H1 (cell line): ENCODE measurements at regions not wholly inside any gene's neighbourhood (a gene's known extent, or its start where the extent isn't known, plus 50 kb on each side); places are given as distances from the start of the nearest gene placed in this dataset.

Experiments used
- CHD2 ChIP-seq: IDR thresholded peaks from 2 replicates; pipeline ENCODE4 v1.6.1; 2012; ENCODE audit warnings: low read length, improper control_type of control experiment
- EP300 ChIP-seq, 2 experiments: IDR thresholded peaks; 1 replicate in 1 of 2; 2 replicates in 1 of 2; pipeline ENCODE4 v1.6.1; 2011 to 2012; ENCODE audit warnings: low read depth in 2 of 2, low read length in 2 of 2, mild to moderate bottlenecking in 2 of 2, borderline replicate concordance in 1 of 2, inconsistent platforms in 1 of 2, moderate library complexity in 1 of 2
- EZH2 ChIP-seq: fragments of 200-600 bp; sonication (generic); IDR thresholded peaks from 2 replicates; pipeline ENCODE4 v1.7.1; 2012; ENCODE audit warnings: low read depth, mild to moderate bottlenecking, moderate library complexity, low read length, inconsistent platforms; ENCODE audit not compliant: severe bottlenecking
- HDAC2 ChIP-seq, 2 experiments: fragments of 300-600 bp in 1 of 2; sonication (generic) in 1 of 2; IDR thresholded peaks; 2 replicates each; pipeline ENCODE4 v1.6.1; 2011 to 2012; ENCODE audit warnings: low read depth in 2 of 2, low read length in 2 of 2, mild to moderate bottlenecking in 2 of 2, moderate library complexity in 2 of 2, borderline replicate concordance in 1 of 2, inconsistent platforms in 1 of 2
- POLR2A ChIP-seq, 2 experiments: IDR thresholded peaks; 1 replicate in 1 of 2; 2 replicates in 1 of 2; pipeline ENCODE4 v1.6.1; 2011; ENCODE audit warnings: low read depth in 2 of 2, low read length in 2 of 2, mild to moderate bottlenecking in 2 of 2; ENCODE audit errors: control extremely low read depth in 1 of 2
- POLR2AphosphoS5 ChIP-seq: IDR thresholded peaks from 2 replicates; pipeline ENCODE4 v1.6.1; 2011; ENCODE audit warnings: low read depth, low read length
- RXRA ChIP-seq: IDR thresholded peaks from 2 replicates; pipeline ENCODE4 v1.6.1; 2011; ENCODE audit warnings: low read depth, mild to moderate bottlenecking, low read length, moderate library complexity; ENCODE audit not compliant: insufficient read depth
- SP4 ChIP-seq: IDR thresholded peaks from 2 replicates; pipeline ENCODE4 v1.6.1; 2012; ENCODE audit warnings: low read length, inconsistent platforms
- TAF1 ChIP-seq: IDR thresholded peaks from 2 replicates; pipeline ENCODE4 v1.6.1; 2011; ENCODE audit warnings: mild to moderate bottlenecking, low read depth, low read length
- TEAD4 ChIP-seq: IDR thresholded peaks from 2 replicates; pipeline ENCODE4 v1.6.1; 2012; ENCODE audit warnings: low read depth, low read length, inconsistent platforms, mixed read lengths
- USF2 ChIP-seq: IDR thresholded peaks from 2 replicates; pipeline ENCODE4 v1.6.1; 2011; ENCODE audit warnings: low read length, improper control_type of control experiment
- TF ChIP-seq, protein P1 (sequence below), 3 experiments: IDR thresholded peaks; 1 replicate in 2 of 3; 2 replicates in 1 of 3; pipeline versions ENCODE4 v1.5.1 to v1.6.1; 2011; ENCODE audit warnings: low read length in 3 of 3, mild to moderate bottlenecking in 3 of 3, inconsistent platforms in 2 of 3, low read depth in 1 of 3, moderate library complexity in 1 of 3; ENCODE audit not compliant: insufficient read depth in 1 of 3; ENCODE audit errors: control extremely low read depth in 1 of 3
- TF ChIP-seq, protein P2 (sequence below): IDR thresholded peaks from 2 replicates; pipeline ENCODE4 v1.6.1; 2012; ENCODE audit warnings: low read length, inconsistent platforms

GRCh38 chr13:58617880-58618665 lies 986.5 kb downstream of the PCDH17 start:
- TF ChIP-seq, protein P1, sequence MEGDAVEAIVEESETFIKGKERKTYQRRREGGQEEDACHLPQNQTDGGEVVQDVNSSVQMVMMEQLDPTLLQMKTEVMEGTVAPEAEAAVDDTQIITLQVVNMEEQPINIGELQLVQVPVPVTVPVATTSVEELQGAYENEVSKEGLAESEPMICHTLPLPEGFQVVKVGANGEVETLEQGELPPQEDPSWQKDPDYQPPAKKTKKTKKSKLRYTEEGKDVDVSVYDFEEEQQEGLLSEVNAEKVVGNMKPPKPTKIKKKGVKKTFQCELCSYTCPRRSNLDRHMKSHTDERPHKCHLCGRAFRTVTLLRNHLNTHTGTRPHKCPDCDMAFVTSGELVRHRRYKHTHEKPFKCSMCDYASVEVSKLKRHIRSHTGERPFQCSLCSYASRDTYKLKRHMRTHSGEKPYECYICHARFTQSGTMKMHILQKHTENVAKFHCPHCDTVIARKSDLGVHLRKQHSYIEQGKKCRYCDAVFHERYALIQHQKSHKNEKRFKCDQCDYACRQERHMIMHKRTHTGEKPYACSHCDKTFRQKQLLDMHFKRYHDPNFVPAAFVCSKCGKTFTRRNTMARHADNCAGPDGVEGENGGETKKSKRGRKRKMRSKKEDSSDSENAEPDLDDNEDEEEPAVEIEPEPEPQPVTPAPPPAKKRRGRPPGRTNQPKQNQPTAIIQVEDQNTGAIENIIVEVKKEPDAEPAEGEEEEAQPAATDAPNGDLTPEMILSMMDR (IDR thresholded peaks at IDR 0.05; ENCODE audit: control extremely low read depth in 1 of 3, insufficient read depth in 1 of 3, low read depth in 1 of 3, low read length in 3 of 3): no peak
- TF ChIP-seq EZH2: no peak
- TF ChIP-seq POLR2A (IDR thresholded peaks at IDR 0.05; ENCODE audit: control extremely low read depth in 1 of 2, low read depth in 2 of 2, low read length in 2 of 2): no peak
- TF ChIP-seq POLR2AphosphoS5: no peak
- TF ChIP-seq USF2: no peak
- TF ChIP-seq, protein P2, sequence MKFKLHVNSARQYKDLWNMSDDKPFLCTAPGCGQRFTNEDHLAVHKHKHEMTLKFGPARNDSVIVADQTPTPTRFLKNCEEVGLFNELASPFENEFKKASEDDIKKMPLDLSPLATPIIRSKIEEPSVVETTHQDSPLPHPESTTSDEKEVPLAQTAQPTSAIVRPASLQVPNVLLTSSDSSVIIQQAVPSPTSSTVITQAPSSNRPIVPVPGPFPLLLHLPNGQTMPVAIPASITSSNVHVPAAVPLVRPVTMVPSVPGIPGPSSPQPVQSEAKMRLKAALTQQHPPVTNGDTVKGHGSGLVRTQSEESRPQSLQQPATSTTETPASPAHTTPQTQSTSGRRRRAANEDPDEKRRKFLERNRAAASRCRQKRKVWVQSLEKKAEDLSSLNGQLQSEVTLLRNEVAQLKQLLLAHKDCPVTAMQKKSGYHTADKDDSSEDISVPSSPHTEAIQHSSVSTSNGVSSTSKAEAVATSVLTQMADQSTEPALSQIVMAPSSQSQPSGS: no peak
- TF ChIP-seq TAF1: no peak
- TF ChIP-seq SP4: no peak
- TF ChIP-seq TEAD4: no peak
- TF ChIP-seq CHD2: no peak
- no peak for TF ChIP-seq RXRA
- no peak for TF ChIP-seq EP300 (IDR thresholded peaks at IDR 0.05; ENCODE audit: borderline replicate concordance in 1 of 2, low read depth in 2 of 2, low read length in 2 of 2)
- TF ChIP-seq HDAC2 (IDR thresholded peaks at IDR 0.05; ENCODE audit: borderline replicate concordance in 1 of 2, low read depth in 2 of 2, low read length in 2 of 2): no peak
